CD14-positive monocyte (primary cell): ENCODE measurements at regions not wholly inside any gene's neighbourhood (a gene's known extent, or its start where the extent isn't known, plus 50 kb on each side); places are given as distances from the start of the nearest gene placed in this dataset.

Experiments used
- DNase-seq, 3 donors: peaks; one replicate each; pipeline ENCODE4 v3.0.0-alpha.2; 2011 to 2022
- H2AFZ ChIP-seq: 2 replicates; pipeline ENCODE4 v1.6.0; 2012; ENCODE audit warnings: mild to moderate bottlenecking, low read depth, low read length, inconsistent platforms; ENCODE audit not compliant: insufficient read depth, poor library complexity, severe bottlenecking
- H3K27ac ChIP-seq, 2 donors: 1 replicate in 1 of 2; 2 replicates in 1 of 2; pipeline ENCODE4 v1.5.1; 2012 to 2013; ENCODE audit warnings: low read length in 2 of 2, control low read depth in 1 of 2, inconsistent platforms in 1 of 2, low read depth in 1 of 2, mild to moderate bottlenecking in 1 of 2
- H3K27me3 ChIP-seq, 2 donors: one replicate each; pipeline versions ENCODE4 v1.6.0 to v1.6.1; 2011 to 2013; ENCODE audit warnings: low read length in 2 of 2; ENCODE audit not compliant: control insufficient read depth in 2 of 2, insufficient read depth in 2 of 2
- H3K36me3 ChIP-seq, 2 donors: replicated peaks in 1 of 2; 1 replicate in 1 of 2; 2 replicates in 1 of 2; pipeline versions ENCODE4 v1.5.1 to v1.6.1; 2012 to 2013; ENCODE audit warnings: low read length in 2 of 2, control low read depth in 1 of 2, inconsistent platforms in 1 of 2, mild to moderate bottlenecking in 1 of 2; ENCODE audit not compliant: insufficient read depth in 2 of 2, control insufficient read depth in 1 of 2
- H3K4me1 ChIP-seq, 2 donors: 1 replicate in 1 of 2; 2 replicates in 1 of 2; pipeline versions ENCODE4 v1.5.1 to v1.6.1; 2012 to 2013; ENCODE audit warnings: low read length in 2 of 2, control low read depth in 1 of 2, inconsistent platforms in 1 of 2, mild to moderate bottlenecking in 1 of 2, moderate library complexity in 1 of 2; ENCODE audit not compliant: insufficient read depth in 2 of 2, control insufficient read depth in 1 of 2
- H3K4me2 ChIP-seq: replicated peaks from 2 replicates; pipeline ENCODE3; 2012; ENCODE audit warnings: low read length, moderate library complexity, mild to moderate bottlenecking; ENCODE audit not compliant: poor library complexity, severe bottlenecking; ENCODE audit errors: extremely low read depth
- H3K4me3 ChIP-seq, 3 experiments: fragments of 200-600 bp in 1 of 3; sonication (generic) in 1 of 3; replicated peaks in 1 of 3; 1 replicate in 2 of 3; 2 replicates in 1 of 3; pipeline ENCODE4 v1.5.1; 2011 to 2013; ENCODE audit warnings: low read length in 3 of 3, mild to moderate bottlenecking in 3 of 3, control low read depth in 2 of 3, low read depth in 2 of 3, inconsistent platforms in 1 of 3, moderate library complexity in 1 of 3
- H3K79me2 ChIP-seq: 2 replicates; pipeline ENCODE4 v1.6.0; 2012; ENCODE audit warnings: mild to moderate bottlenecking, control low read depth, inconsistent platforms, low read length, moderate library complexity; ENCODE audit not compliant: insufficient read depth
- H3K9ac ChIP-seq: 2 replicates; pipeline ENCODE4 v1.6.0; 2017; ENCODE audit warnings: low read length, mild to moderate bottlenecking; ENCODE audit not compliant: insufficient read depth, poor library complexity, severe bottlenecking
- H3K9me3 ChIP-seq, 2 donors: replicated peaks in 1 of 2; 1 replicate in 1 of 2; 2 replicates in 1 of 2; pipeline versions ENCODE4 v1.5.1 to v1.6.1; 2012 to 2013; ENCODE audit warnings: low read length in 2 of 2, control low read depth in 1 of 2; ENCODE audit not compliant: control insufficient read depth in 1 of 2, insufficient read depth in 1 of 2
- H4K20me1 ChIP-seq: 2 replicates; pipeline ENCODE4 v1.6.0; 2012; ENCODE audit warnings: mild to moderate bottlenecking, low read length, control low read depth, moderate library complexity; ENCODE audit not compliant: insufficient read depth
- H3K27ac Mint-ChIP-seq, 7 donors: one replicate each; pipeline ENCODE4 v1.8.0; 2020; ENCODE audit warnings: mild to moderate bottlenecking in 7 of 7, mixed read lengths in 7 of 7, moderate library complexity in 6 of 7, inconsistent platforms in 2 of 7
- H3K27me3 Mint-ChIP-seq, 3 donors: one replicate each; pipeline ENCODE4 v1.8.0; 2021 to 2022; ENCODE audit warnings: low read depth in 3 of 3, mild to moderate bottlenecking in 3 of 3, mixed read lengths in 3 of 3, moderate library complexity in 3 of 3, inconsistent platforms in 1 of 3
- H3K36me3 Mint-ChIP-seq, 2 donors: one replicate each; pipeline ENCODE4 v1.8.0; 2020; ENCODE audit warnings: mixed read lengths in 2 of 2, inconsistent platforms in 1 of 2, mild to moderate bottlenecking in 1 of 2
- H3K4me1 Mint-ChIP-seq: one replicate; pipeline ENCODE4 v1.8.0; 2020; ENCODE audit warnings: mild to moderate bottlenecking, mixed read lengths
- H3K4me3 Mint-ChIP-seq, 2 donors: one replicate each; pipeline ENCODE4 v1.8.0; 2020; ENCODE audit warnings: mild to moderate bottlenecking in 2 of 2, mixed read lengths in 2 of 2, moderate library complexity in 1 of 2
- H3K9me3 Mint-ChIP-seq, 7 donors: one replicate each; pipeline ENCODE4 v1.8.0; 2020 to 2022; ENCODE audit warnings: mixed read lengths in 7 of 7, mild to moderate bottlenecking in 6 of 7, moderate library complexity in 6 of 7, inconsistent platforms in 2 of 7
- whole genome bisulfite sequencing: methylation state at CpG from one replicate; pipeline ENCODE4 v1.1.5; 2013; ENCODE audit warnings: missing lambda C conversion rate; ENCODE audit not compliant: insufficient coverage; 5-methylcytosine and 5-hydroxymethylcytosine counted together
- intact Hi-C, 2 donors: fragments of 100-400 bp; cut with micrococcal nuclease; formaldehyde crosslinking; loops; one replicate each; pipeline versions ENCODE4 v1.15.0 to v1.15.1; 2023
- TF ChIP-seq, protein P1 (sequence below): fragments of 200-600 bp; IDR thresholded peaks from one replicate; pipeline ENCODE4 v1.8.0; 2022; ENCODE audit warnings: antibody characterized with exemption, mild to moderate bottlenecking

- Histone ChIP-seq H3K79me2 (no peaks in the 10 kb centered on the region), H3K27ac (no peak overlapping the region), H4K20me1 (no peaks in the 10 kb centered on the region), H3K4me1 (no peaks in the 10 kb centered on the region), H2AFZ (no peak overlapping the region), H3K36me3 (no peaks in the 10 kb centered on the region), H3K27me3 (no peaks in the 10 kb centered on the region), H3K4me3 (no peak overlapping the region), H3K4me2 (no peak overlapping the region), H3K9ac (no peak overlapping the region), H3K9me3 (peaks cover 0 to 10% of the 10 kb centered on the region in 2 donors)
- peaks cover 5 to 12% (median 8%) of the 10 kb centered on the region in 7 donors for H3K9me3 Mint-ChIP-seq
- DNase-seq: no peak
- TF ChIP-seq, protein P1, sequence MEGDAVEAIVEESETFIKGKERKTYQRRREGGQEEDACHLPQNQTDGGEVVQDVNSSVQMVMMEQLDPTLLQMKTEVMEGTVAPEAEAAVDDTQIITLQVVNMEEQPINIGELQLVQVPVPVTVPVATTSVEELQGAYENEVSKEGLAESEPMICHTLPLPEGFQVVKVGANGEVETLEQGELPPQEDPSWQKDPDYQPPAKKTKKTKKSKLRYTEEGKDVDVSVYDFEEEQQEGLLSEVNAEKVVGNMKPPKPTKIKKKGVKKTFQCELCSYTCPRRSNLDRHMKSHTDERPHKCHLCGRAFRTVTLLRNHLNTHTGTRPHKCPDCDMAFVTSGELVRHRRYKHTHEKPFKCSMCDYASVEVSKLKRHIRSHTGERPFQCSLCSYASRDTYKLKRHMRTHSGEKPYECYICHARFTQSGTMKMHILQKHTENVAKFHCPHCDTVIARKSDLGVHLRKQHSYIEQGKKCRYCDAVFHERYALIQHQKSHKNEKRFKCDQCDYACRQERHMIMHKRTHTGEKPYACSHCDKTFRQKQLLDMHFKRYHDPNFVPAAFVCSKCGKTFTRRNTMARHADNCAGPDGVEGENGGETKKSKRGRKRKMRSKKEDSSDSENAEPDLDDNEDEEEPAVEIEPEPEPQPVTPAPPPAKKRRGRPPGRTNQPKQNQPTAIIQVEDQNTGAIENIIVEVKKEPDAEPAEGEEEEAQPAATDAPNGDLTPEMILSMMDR: no peak
- no peaks in the 10 kb centered on the region for H3K4me1 Mint-ChIP-seq
- no peak overlapping the region for H3K27ac Mint-ChIP-seq
- no peaks in the 10 kb centered on the region for H3K36me3 Mint-ChIP-seq
- intact Hi-C loops: no loop called here
- H3K4me3 Mint-ChIP-seq: no peak overlapping the region
- peaks cover 1 to 5% (median 2%) of the 10 kb centered on the region in 3 donors for H3K27me3 Mint-ChIP-seq
These were observed 707.7 kb upstream of the NR2F2 start for GRCh38 chr15:95622843-95623242.

DNA sequence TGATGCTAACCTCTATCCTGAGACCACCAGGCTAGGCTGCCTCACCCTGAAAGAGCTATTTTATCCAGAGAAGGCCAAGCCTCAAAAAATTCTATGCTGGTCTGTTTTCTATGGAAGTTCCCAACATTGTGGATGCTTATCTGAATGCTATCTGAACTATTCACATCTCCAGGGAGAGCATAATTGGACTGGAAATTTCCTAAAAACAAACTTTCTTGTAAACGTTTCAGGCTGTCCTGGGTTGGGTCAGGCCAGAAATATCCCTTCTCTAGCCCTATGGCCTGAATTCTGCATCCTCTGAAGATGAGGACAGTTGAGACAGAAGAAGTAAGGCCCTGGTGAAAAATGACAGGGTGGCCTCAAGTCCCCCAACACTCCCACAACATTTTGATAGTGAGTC, 706.4 kb upstream of the NR2F2 start:
- H3K27ac Mint-ChIP-seq: no peak overlapping the region
- Histone ChIP-seq H3K4me2 (no peak overlapping the region), H3K4me1 (no peaks in the 10 kb centered on the region), H4K20me1 (no peaks in the 10 kb centered on the region), H2AFZ (no peak overlapping the region), H3K36me3 (no peaks in the 10 kb centered on the region), H3K27me3 (no peaks in the 10 kb centered on the region), H3K27ac (no peak overlapping the region), H3K4me3 (no peak overlapping the region), H3K79me2 (no peaks in the 10 kb centered on the region), H3K9me3 (peaks cover 0 to 10% of the 10 kb centered on the region in 2 donors), H3K9ac (no peak overlapping the region)
- no peak overlapping the region for H3K4me3 Mint-ChIP-seq
- no peak for DNase-seq
- TF ChIP-seq, protein P1: no peak
- H3K9me3 Mint-ChIP-seq: peaks cover 5 to 10% (median 7%) of the 10 kb centered on the region in 7 donors
- H3K4me1 Mint-ChIP-seq: no peaks in the 10 kb centered on the region
- no CpG with 5 or more reads among the region's 1 CpG for whole genome bisulfite sequencing
- no peaks in the 10 kb centered on the region for H3K36me3 Mint-ChIP-seq
- peaks cover 0 to 4% (median 3%) of the 10 kb centered on the region in 3 donors for H3K27me3 Mint-ChIP-seq
- intact Hi-C loops: no loop called here
